CD14-positive monocyte (primary cell): ENCODE measurements at regions not wholly inside any gene's neighbourhood (a gene's known extent, or its start where the extent isn't known, plus 50 kb on each side); places are given as distances from the start of the nearest gene placed in this dataset.
"Not testable (repeated sequence)": the region's sequence is repeated elsewhere in the genome, so short reads cannot be mapped to it uniquely, and the experiment has no call there.

ENCODE experiments used
- DNase-seq, 3 donors: peaks; one replicate each; pipeline ENCODE4 v3.0.0-alpha.2; 2011 to 2022
- H2AFZ ChIP-seq: 2 replicates; pipeline ENCODE4 v1.6.0; 2012; ENCODE audit warnings: mild to moderate bottlenecking, low read depth, low read length, inconsistent platforms; ENCODE audit not compliant: insufficient read depth, poor library complexity, severe bottlenecking
- H3K27ac ChIP-seq, 2 donors: 1 replicate in 1 of 2; 2 replicates in 1 of 2; pipeline ENCODE4 v1.5.1; 2012 to 2013; ENCODE audit warnings: low read length in 2 of 2, control low read depth in 1 of 2, inconsistent platforms in 1 of 2, low read depth in 1 of 2, mild to moderate bottlenecking in 1 of 2
- H3K27me3 ChIP-seq, 2 donors: one replicate each; pipeline versions ENCODE4 v1.6.0 to v1.6.1; 2011 to 2013; ENCODE audit warnings: low read length in 2 of 2; ENCODE audit not compliant: control insufficient read depth in 2 of 2, insufficient read depth in 2 of 2
- H3K36me3 ChIP-seq, 2 donors: replicated peaks in 1 of 2; 1 replicate in 1 of 2; 2 replicates in 1 of 2; pipeline versions ENCODE4 v1.5.1 to v1.6.1; 2012 to 2013; ENCODE audit warnings: low read length in 2 of 2, control low read depth in 1 of 2, inconsistent platforms in 1 of 2, mild to moderate bottlenecking in 1 of 2; ENCODE audit not compliant: insufficient read depth in 2 of 2, control insufficient read depth in 1 of 2
- H3K4me1 ChIP-seq, 2 donors: 1 replicate in 1 of 2; 2 replicates in 1 of 2; pipeline versions ENCODE4 v1.5.1 to v1.6.1; 2012 to 2013; ENCODE audit warnings: low read length in 2 of 2, control low read depth in 1 of 2, inconsistent platforms in 1 of 2, mild to moderate bottlenecking in 1 of 2, moderate library complexity in 1 of 2; ENCODE audit not compliant: insufficient read depth in 2 of 2, control insufficient read depth in 1 of 2
- H3K4me2 ChIP-seq: replicated peaks from 2 replicates; pipeline ENCODE3; 2012; ENCODE audit warnings: low read length, moderate library complexity, mild to moderate bottlenecking; ENCODE audit not compliant: poor library complexity, severe bottlenecking; ENCODE audit errors: extremely low read depth
- H3K4me3 ChIP-seq, 3 experiments: fragments of 200-600 bp in 1 of 3; sonication (generic) in 1 of 3; replicated peaks in 1 of 3; 1 replicate in 2 of 3; 2 replicates in 1 of 3; pipeline ENCODE4 v1.5.1; 2011 to 2013; ENCODE audit warnings: low read length in 3 of 3, mild to moderate bottlenecking in 3 of 3, control low read depth in 2 of 3, low read depth in 2 of 3, inconsistent platforms in 1 of 3, moderate library complexity in 1 of 3
- H3K79me2 ChIP-seq: 2 replicates; pipeline ENCODE4 v1.6.0; 2012; ENCODE audit warnings: mild to moderate bottlenecking, control low read depth, inconsistent platforms, low read length, moderate library complexity; ENCODE audit not compliant: insufficient read depth
- H3K9ac ChIP-seq: 2 replicates; pipeline ENCODE4 v1.6.0; 2017; ENCODE audit warnings: low read length, mild to moderate bottlenecking; ENCODE audit not compliant: insufficient read depth, poor library complexity, severe bottlenecking
- H3K9me3 ChIP-seq, 2 donors: replicated peaks in 1 of 2; 1 replicate in 1 of 2; 2 replicates in 1 of 2; pipeline versions ENCODE4 v1.5.1 to v1.6.1; 2012 to 2013; ENCODE audit warnings: low read length in 2 of 2, control low read depth in 1 of 2; ENCODE audit not compliant: control insufficient read depth in 1 of 2, insufficient read depth in 1 of 2
- H4K20me1 ChIP-seq: 2 replicates; pipeline ENCODE4 v1.6.0; 2012; ENCODE audit warnings: mild to moderate bottlenecking, low read length, control low read depth, moderate library complexity; ENCODE audit not compliant: insufficient read depth
- H3K27ac Mint-ChIP-seq, 7 donors: one replicate each; pipeline ENCODE4 v1.8.0; 2020; ENCODE audit warnings: mild to moderate bottlenecking in 7 of 7, mixed read lengths in 7 of 7, moderate library complexity in 6 of 7, inconsistent platforms in 2 of 7
- H3K27me3 Mint-ChIP-seq, 3 donors: one replicate each; pipeline ENCODE4 v1.8.0; 2021 to 2022; ENCODE audit warnings: low read depth in 3 of 3, mild to moderate bottlenecking in 3 of 3, mixed read lengths in 3 of 3, moderate library complexity in 3 of 3, inconsistent platforms in 1 of 3
- H3K36me3 Mint-ChIP-seq, 2 donors: one replicate each; pipeline ENCODE4 v1.8.0; 2020; ENCODE audit warnings: mixed read lengths in 2 of 2, inconsistent platforms in 1 of 2, mild to moderate bottlenecking in 1 of 2
- H3K4me1 Mint-ChIP-seq: one replicate; pipeline ENCODE4 v1.8.0; 2020; ENCODE audit warnings: mild to moderate bottlenecking, mixed read lengths
- H3K4me3 Mint-ChIP-seq, 2 donors: one replicate each; pipeline ENCODE4 v1.8.0; 2020; ENCODE audit warnings: mild to moderate bottlenecking in 2 of 2, mixed read lengths in 2 of 2, moderate library complexity in 1 of 2
- H3K9me3 Mint-ChIP-seq, 7 donors: one replicate each; pipeline ENCODE4 v1.8.0; 2020 to 2022; ENCODE audit warnings: mixed read lengths in 7 of 7, mild to moderate bottlenecking in 6 of 7, moderate library complexity in 6 of 7, inconsistent platforms in 2 of 7
- CTCF ChIP-seq: fragments of 200-600 bp; IDR thresholded peaks from one replicate; pipeline ENCODE4 v1.8.0; 2022; ENCODE audit warnings: antibody characterized with exemption, mild to moderate bottlenecking
- WGBS: methylation state at CpG from one replicate; pipeline ENCODE4 v1.1.5; 2013; ENCODE audit warnings: missing lambda C conversion rate; ENCODE audit not compliant: insufficient coverage; 5-methylcytosine and 5-hydroxymethylcytosine counted together
- intact Hi-C, 2 donors: fragments of 100-400 bp; cut with micrococcal nuclease; formaldehyde crosslinking; loops; one replicate each; pipeline versions ENCODE4 v1.15.0 to v1.15.1; 2023

- Histone ChIP-seq H3K4me2 (no peak overlapping the region), H3K9ac (no peak overlapping the region), H3K27ac (no peak overlapping the region), H3K79me2 (no peaks in the 10 kb centered on the region), H3K9me3 (no peaks in the 10 kb centered on the region), H3K36me3 (no peaks in the 10 kb centered on the region), H2AFZ (no peak overlapping the region), H3K4me3 (no peak overlapping the region), H4K20me1 (no peaks in the 10 kb centered on the region), H3K4me1 (no peaks in the 10 kb centered on the region), H3K27me3 (peaks cover 0 to 3% of the 10 kb centered on the region in 2 donors)
- no peak for DNase-seq
- intact Hi-C loops = no loop called here
- peaks cover 0 to under 1% (median 0%) of the 10 kb centered on the region in 7 donors for H3K9me3 Mint-ChIP-seq
- no peaks in the 10 kb centered on the region for H3K4me1 Mint-ChIP-seq
- no peak overlapping the region for H3K4me3 Mint-ChIP-seq
- H3K27me3 Mint-ChIP-seq = peaks cover 5 to 19% (median 9%) of the 10 kb centered on the region in 3 donors
- no peaks in the 10 kb centered on the region for H3K36me3 Mint-ChIP-seq
- no peak for TF ChIP-seq CTCF
- no peak overlapping the region for H3K27ac Mint-ChIP-seq
Measured at GRCh38 chr2:21203976-21204375, 80.2 kb downstream of the TDRD15 start.

DNA sequence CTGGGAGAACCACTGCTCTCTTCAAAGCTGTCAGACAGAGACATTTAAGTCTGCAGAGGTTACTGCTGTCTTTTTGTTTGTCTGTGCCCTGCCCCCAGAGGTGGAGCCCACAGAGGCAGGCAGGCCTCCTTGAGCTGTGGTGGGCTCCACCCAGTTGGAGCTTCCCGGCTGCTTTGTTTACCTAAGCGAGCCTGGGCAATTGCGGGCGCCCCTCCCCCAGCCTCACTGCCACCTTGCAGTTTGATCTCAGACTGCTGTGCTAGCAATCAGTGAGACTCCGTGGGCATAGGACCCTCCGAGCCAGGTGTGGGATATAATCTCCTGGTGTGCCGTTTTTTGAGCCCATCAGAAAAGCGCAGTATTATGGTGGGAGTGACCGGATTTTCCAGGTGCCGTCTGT, 90.3 kb downstream of the TDRD15 start:
- H3K4me1 ChIP-seq, H3K79me2 ChIP-seq, H3K27me3 ChIP-seq, H3K9ac ChIP-seq, H4K20me1 ChIP-seq, H3K36me3 Mint-ChIP-seq, DNase-seq, H3K4me1 Mint-ChIP-seq, H3K4me3 ChIP-seq, H2AFZ ChIP-seq, H3K27me3 Mint-ChIP-seq, H3K36me3 ChIP-seq, H3K9me3 ChIP-seq, H3K4me3 Mint-ChIP-seq, H3K27ac Mint-ChIP-seq, intact Hi-C loops, H3K4me2 ChIP-seq, H3K27ac ChIP-seq: not testable (repeated sequence)
- WGBS = 92% methylated on average over 3 of the region's 10 CpGs
- H3K9me3 Mint-ChIP-seq = peaks cover 0 to 19% (median 12%) of the 10 kb centered on the region in 7 donors
